Stomach (tissue), 4 donors: ENCODE measurements at regions not wholly inside any gene's neighbourhood (a gene's known extent, or its start where the extent isn't known, plus 50 kb on each side); places are given as distances from the start of the nearest gene placed in this dataset.

ENCODE experiments used
- EP300 ChIP-seq: sonication (generic); formaldehyde crosslinking; IDR thresholded peaks from one replicate; pipeline ENCODE4 v1.6.1; 2017; ENCODE audit warnings: antibody characterized with exemption
- POLR2A ChIP-seq, 4 donors: fragments of 450-650 bp; IDR thresholded peaks; one replicate each; pipeline ENCODE4 v1.6.1; 2016; ENCODE audit warnings: antibody characterized with exemption in 4 of 4, control low read depth in 2 of 4, mild to moderate bottlenecking in 1 of 4, moderate library complexity in 1 of 4
- POLR2AphosphoS5 ChIP-seq, 3 donors: sonication (generic); formaldehyde crosslinking; IDR thresholded peaks; one replicate each; pipeline ENCODE4 v1.6.1; 2016; ENCODE audit warnings: antibody characterized with exemption in 3 of 3
- TF ChIP-seq, protein P1 (sequence below), 7 experiments: fragments of 450-650 bp in 4 of 7; fragments of 200-600 bp in 3 of 7; sonication (generic) in 3 of 7; IDR thresholded peaks; one replicate each; pipeline ENCODE4 v1.5.1; 2016 to 2019; ENCODE audit warnings: antibody characterized with exemption in 7 of 7, control low read depth in 2 of 7, mild to moderate bottlenecking in 1 of 7

DNA sequence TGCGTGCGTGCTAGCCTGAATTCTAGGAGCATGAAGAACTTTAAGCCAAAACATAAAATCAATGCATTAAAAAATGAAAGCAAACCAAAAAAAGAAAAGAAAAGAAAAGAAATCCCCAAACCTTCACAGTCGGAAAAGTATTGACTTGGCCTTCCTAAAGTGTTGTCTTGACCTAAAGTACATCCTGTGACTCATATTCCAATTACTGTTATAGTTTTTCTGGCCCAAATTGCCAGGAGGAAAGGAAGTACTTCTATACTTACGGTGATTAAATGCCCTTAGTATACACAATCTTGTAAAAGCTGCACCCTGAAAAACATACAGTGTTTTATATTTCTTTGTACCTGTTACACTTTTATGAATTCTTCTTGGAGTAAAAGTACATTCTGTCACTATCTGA is 512.8 kb downstream of the ANKRD50 start:
- TF ChIP-seq POLR2A (IDR thresholded peaks at IDR 0.05) (no peak), POLR2AphosphoS5 (IDR thresholded peaks at IDR 0.05) (no peak), EP300 (no peak)
- TF ChIP-seq, protein P1, sequence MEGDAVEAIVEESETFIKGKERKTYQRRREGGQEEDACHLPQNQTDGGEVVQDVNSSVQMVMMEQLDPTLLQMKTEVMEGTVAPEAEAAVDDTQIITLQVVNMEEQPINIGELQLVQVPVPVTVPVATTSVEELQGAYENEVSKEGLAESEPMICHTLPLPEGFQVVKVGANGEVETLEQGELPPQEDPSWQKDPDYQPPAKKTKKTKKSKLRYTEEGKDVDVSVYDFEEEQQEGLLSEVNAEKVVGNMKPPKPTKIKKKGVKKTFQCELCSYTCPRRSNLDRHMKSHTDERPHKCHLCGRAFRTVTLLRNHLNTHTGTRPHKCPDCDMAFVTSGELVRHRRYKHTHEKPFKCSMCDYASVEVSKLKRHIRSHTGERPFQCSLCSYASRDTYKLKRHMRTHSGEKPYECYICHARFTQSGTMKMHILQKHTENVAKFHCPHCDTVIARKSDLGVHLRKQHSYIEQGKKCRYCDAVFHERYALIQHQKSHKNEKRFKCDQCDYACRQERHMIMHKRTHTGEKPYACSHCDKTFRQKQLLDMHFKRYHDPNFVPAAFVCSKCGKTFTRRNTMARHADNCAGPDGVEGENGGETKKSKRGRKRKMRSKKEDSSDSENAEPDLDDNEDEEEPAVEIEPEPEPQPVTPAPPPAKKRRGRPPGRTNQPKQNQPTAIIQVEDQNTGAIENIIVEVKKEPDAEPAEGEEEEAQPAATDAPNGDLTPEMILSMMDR (IDR thresholded peaks at IDR 0.05) = no peak
